Mesendoderm (in vitro differentiated cells): ENCODE measurements at regions not wholly inside any gene's neighbourhood (a gene's known extent, or its start where the extent isn't known, plus 50 kb on each side); places are given as distances from the start of the nearest gene placed in this dataset.

ENCODE experiments used
- DNase-seq: peaks from one replicate; pipeline ENCODE4 v3.0.0; 2013
- H2AK5ac ChIP-seq: 2 replicates; pipeline ENCODE4 v1.6.1; 2013; ENCODE audit warnings: low read length, inconsistent platforms
- H2BK120ac ChIP-seq: 2 replicates; pipeline ENCODE4 v1.6.1; 2013; ENCODE audit warnings: low read depth, mild to moderate bottlenecking, low read length, moderate library complexity, mixed read lengths
- H2BK15ac ChIP-seq: replicated peaks from 2 replicates; pipeline ENCODE4 v1.6.1; 2013; ENCODE audit warnings: low read depth, mild to moderate bottlenecking, moderate library complexity
- H2BK5ac ChIP-seq: 2 replicates; pipeline ENCODE4 v1.6.1; 2013; ENCODE audit warnings: low read length, inconsistent platforms
- H3K18ac ChIP-seq: 2 replicates; pipeline ENCODE4 v1.6.1; 2013; ENCODE audit warnings: mild to moderate bottlenecking, low read length, mixed read lengths
- H3K23ac ChIP-seq: one replicate; pipeline ENCODE4 v1.6.1; 2013; ENCODE audit warnings: low read length
- H3K27ac ChIP-seq: 2 replicates; pipeline ENCODE4 v1.5.1; 2013; ENCODE audit warnings: low read depth, mild to moderate bottlenecking, inconsistent platforms, low read length, moderate library complexity
- H3K27me3 ChIP-seq: 2 replicates; pipeline ENCODE4 v1.6.1; 2013; ENCODE audit warnings: low read length, control low read depth, mild to moderate bottlenecking, inconsistent platforms; ENCODE audit not compliant: insufficient read depth, poor library complexity
- H3K36me3 ChIP-seq: 2 replicates; pipeline ENCODE4 v1.6.1; 2013; ENCODE audit warnings: low read length, inconsistent platforms; ENCODE audit not compliant: control insufficient read depth, insufficient read depth
- H3K4ac ChIP-seq: one replicate; pipeline ENCODE4 v1.6.1; 2013; ENCODE audit warnings: low read depth, mild to moderate bottlenecking, low read length, moderate library complexity
- H3K4me1 ChIP-seq: 2 replicates; pipeline ENCODE4 v1.6.1; 2013; ENCODE audit warnings: low read depth, low read length, inconsistent platforms; ENCODE audit not compliant: control insufficient read depth
- H3K4me2 ChIP-seq: 2 replicates; pipeline ENCODE4 v1.6.1; 2013; ENCODE audit warnings: low read length
- H3K4me3 ChIP-seq: 2 replicates; pipeline ENCODE4 v1.5.1; 2013; ENCODE audit warnings: mild to moderate bottlenecking, low read length
- H3K56ac ChIP-seq: one replicate; pipeline ENCODE4 v1.6.1; 2013; ENCODE audit warnings: low read length
- H3K79me1 ChIP-seq: 2 replicates; pipeline ENCODE4 v1.6.1; 2013; ENCODE audit warnings: low read length, inconsistent platforms
- H3K79me2 ChIP-seq: 2 replicates; pipeline ENCODE4 v1.6.1; 2013; ENCODE audit warnings: mild to moderate bottlenecking, low read length; ENCODE audit not compliant: control insufficient read depth, insufficient read depth
- H3K9ac ChIP-seq: 2 replicates; pipeline ENCODE4 v1.6.1; 2013; ENCODE audit warnings: low read length, inconsistent platforms
- H4K5ac ChIP-seq: one replicate; pipeline ENCODE4 v1.6.1; 2013; ENCODE audit warnings: low read length
- H4K8ac ChIP-seq: one replicate; pipeline ENCODE4 v1.6.1; 2013; ENCODE audit warnings: low read depth, mild to moderate bottlenecking, control low read depth, low read length, moderate library complexity
- WGBS: extraction: QIAGEN DNeasy Blood & Tissue Kit; methylation state at CpG from one replicate; pipeline ENCODE4 v1.1.7; 2013; ENCODE audit warnings: low lambda C conversion rate, missing lambda C conversion rate; ENCODE audit not compliant: insufficient coverage; ENCODE audit errors: extremely low coverage; 5-methylcytosine and 5-hydroxymethylcytosine counted together

GRCh38 chr11:80533463-80533862, 1092.6 kb upstream of the TENM4 start:
- Histone ChIP-seq H3K56ac (no peak overlapping the region), H3K27ac (no peak overlapping the region), H2BK5ac (no peak overlapping the region), H3K4me3 (no peak overlapping the region), H3K36me3 (no peaks in the 10 kb centered on the region), H2BK15ac (no peak overlapping the region), H3K4me1 (no peaks in the 10 kb centered on the region), H3K27me3 (no peaks in the 10 kb centered on the region), H3K79me2 (no peaks in the 10 kb centered on the region), H3K18ac (no peak overlapping the region), H3K9ac (no peak overlapping the region), H2BK120ac (no peak overlapping the region), H2AK5ac (no peak overlapping the region), H3K79me1 (no peaks in the 10 kb centered on the region), H4K8ac (no peak overlapping the region), H3K4me2 (no peak overlapping the region), H3K23ac (no peak overlapping the region), H4K5ac (no peak overlapping the region), H3K4ac (no peak overlapping the region)
- no CpG with 5 or more reads among the region's 1 CpG for WGBS
- no peak for DNase-seq

- Histone ChIP-seq H3K56ac (no peak overlapping the region), H3K4me3 (no peak overlapping the region), H2BK15ac (no peak overlapping the region), H3K27me3 (no peaks in the 10 kb centered on the region), H2BK120ac (no peak overlapping the region), H3K4me1 (no peaks in the 10 kb centered on the region), H3K27ac (no peak overlapping the region), H3K79me2 (no peaks in the 10 kb centered on the region), H4K8ac (no peak overlapping the region), H3K18ac (no peak overlapping the region), H2BK5ac (no peak overlapping the region), H2AK5ac (no peak overlapping the region), H4K5ac (no peak overlapping the region), H3K4ac (no peak overlapping the region), H3K4me2 (no peak overlapping the region), H3K9ac (no peak overlapping the region), H3K36me3 (no peaks in the 10 kb centered on the region), H3K79me1 (no peaks in the 10 kb centered on the region), H3K23ac (no peak overlapping the region)
- no peak for DNase-seq
- WGBS = no CpG with 5 or more reads among the region's 21 CpGs
These were observed 1091.9 kb upstream of the TENM4 start for GRCh38 chr11:80532633-80533232.

GRCh38 chr11:80529726-80530125, 1088.9 kb upstream of the TENM4 start:
- Histone ChIP-seq H2BK120ac (no peak overlapping the region), H4K5ac (no peak overlapping the region), H3K9ac (no peak overlapping the region), H3K23ac (no peak overlapping the region), H3K56ac (no peak overlapping the region), H3K36me3 (no peaks in the 10 kb centered on the region), H3K27ac (no peak overlapping the region), H4K8ac (no peak overlapping the region), H3K27me3 (no peaks in the 10 kb centered on the region), H3K4ac (no peak overlapping the region), H3K18ac (no peak overlapping the region), H2AK5ac (no peak overlapping the region), H3K79me2 (no peaks in the 10 kb centered on the region), H3K4me3 (no peak overlapping the region), H2BK5ac (no peak overlapping the region), H3K4me2 (no peak overlapping the region), H3K4me1 (no peaks in the 10 kb centered on the region), H2BK15ac (no peak overlapping the region), H3K79me1 (no peaks in the 10 kb centered on the region)
- no CpG with 5 or more reads among the region's 4 CpGs for WGBS
- no peak for DNase-seq

GRCh38 chr11:80525663-80526405, 1085.0 kb upstream of the TENM4 start:
- Histone ChIP-seq H3K79me1 (no peaks in the 10 kb centered on the region), H3K9ac (no peak overlapping the region), H3K27ac (no peak overlapping the region), H3K4me3 (no peak overlapping the region), H3K18ac (no peak overlapping the region), H3K4ac (no peak overlapping the region), H3K4me1 (no peaks in the 10 kb centered on the region), H3K4me2 (no peak overlapping the region), H4K8ac (no peak overlapping the region), H4K5ac (no peak overlapping the region), H3K79me2 (no peaks in the 10 kb centered on the region), H2BK120ac (no peak overlapping the region), H3K27me3 (no peaks in the 10 kb centered on the region), H2AK5ac (no peak overlapping the region), H2BK5ac (no peak overlapping the region), H3K36me3 (no peaks in the 10 kb centered on the region), H3K23ac (no peak overlapping the region), H3K56ac (no peak overlapping the region), H2BK15ac (no peak overlapping the region)
- DNase-seq = no peak
- WGBS = no CpG with 5 or more reads among the region's 4 CpGs

- Histone ChIP-seq H3K27ac (no peak overlapping the region), H3K79me1 (no peaks in the 10 kb centered on the region), H2BK15ac (no peak overlapping the region), H3K79me2 (no peaks in the 10 kb centered on the region), H3K56ac (no peak overlapping the region), H3K23ac (no peak overlapping the region), H3K27me3 (no peaks in the 10 kb centered on the region), H2BK120ac (no peak overlapping the region), H3K18ac (no peak overlapping the region), H3K36me3 (no peaks in the 10 kb centered on the region), H4K5ac (no peak overlapping the region), H2AK5ac (no peak overlapping the region), H2BK5ac (no peak overlapping the region), H3K4me3 (no peak overlapping the region), H3K4me2 (no peak overlapping the region), H3K4me1 (no peaks in the 10 kb centered on the region), H3K9ac (no peak overlapping the region), H4K8ac (no peak overlapping the region), H3K4ac (no peak overlapping the region)
- DNase-seq = no peak
- no CpG with 5 or more reads among the region's 4 CpGs for WGBS
These were observed 1083.5 kb upstream of the TENM4 start for GRCh38 chr11:80524349-80524748.

- H4K8ac ChIP-seq = no peak overlapping the region
- no peak overlapping the region for H3K18ac ChIP-seq
- H2AK5ac ChIP-seq = no peak overlapping the region
- H3K27me3 ChIP-seq = no peaks in the 10 kb centered on the region
- H3K79me1 ChIP-seq = no peaks in the 10 kb centered on the region
- no peak overlapping the region for H4K5ac ChIP-seq
- H3K23ac ChIP-seq = no peak overlapping the region
- H3K4me3 ChIP-seq = no peak overlapping the region
- H2BK120ac ChIP-seq = no peak overlapping the region
- no peak for DNase-seq
- no CpG with 5 or more reads among the region's 1 CpG for WGBS
- H3K4me2 ChIP-seq = no peak overlapping the region
- no peak overlapping the region for H3K9ac ChIP-seq
- H3K56ac ChIP-seq = no peak overlapping the region
- H3K4me1 ChIP-seq = no peaks in the 10 kb centered on the region
- H2BK15ac ChIP-seq = no peak overlapping the region
- H3K27ac ChIP-seq = no peak overlapping the region
- no peak overlapping the region for H3K4ac ChIP-seq
- no peaks in the 10 kb centered on the region for H3K79me2 ChIP-seq
- H2BK5ac ChIP-seq = no peak overlapping the region
- H3K36me3 ChIP-seq = no peaks in the 10 kb centered on the region
These were observed 1082.2 kb upstream of the TENM4 start for GRCh38 chr11:80523057-80523456.
